PFSK-1 (cell line): ENCODE measurements at regions not wholly inside any gene's neighbourhood (a gene's known extent, or its start where the extent isn't known, plus 50 kb on each side); places are given as distances from the start of the nearest gene placed in this dataset.

ENCODE experiments used
- FOXP2 ChIP-seq: optimal IDR thresholded peaks from 2 replicates; pipeline ENCODE3; 2011; ENCODE audit warnings: borderline replicate concordance, control low read depth, inconsistent platforms; ENCODE audit not compliant: insufficient read depth; ENCODE audit errors: extremely low read length, extremely low read depth
- POLR2AphosphoS5 ChIP-seq: IDR thresholded peaks from 2 replicates; pipeline ENCODE4 v1.6.1; 2012; ENCODE audit warnings: low read depth, mild to moderate bottlenecking, control low read depth, low read length, moderate library complexity
- REST ChIP-seq, 2 experiments: IDR thresholded peaks; 2 replicates each; pipeline versions ENCODE4 v1.6.1 to v1.8.0; 2011 to 2012; ENCODE audit warnings: low read depth in 2 of 2, low read length in 2 of 2, control low read depth in 1 of 2, inconsistent platforms in 1 of 2, mild to moderate bottlenecking in 1 of 2, moderate library complexity in 1 of 2; ENCODE audit not compliant: insufficient read depth in 1 of 2
- SIN3A ChIP-seq: IDR thresholded peaks from 2 replicates; pipeline ENCODE4 v1.6.1; 2012; ENCODE audit warnings: mild to moderate bottlenecking, low read length, moderate library complexity, borderline replicate concordance; ENCODE audit not compliant: insufficient read depth
- TAF1 ChIP-seq: IDR thresholded peaks from 2 replicates; pipeline ENCODE4 v1.6.1; 2012; ENCODE audit warnings: low read length, control low read depth, borderline replicate concordance; ENCODE audit not compliant: insufficient read depth

DNA sequence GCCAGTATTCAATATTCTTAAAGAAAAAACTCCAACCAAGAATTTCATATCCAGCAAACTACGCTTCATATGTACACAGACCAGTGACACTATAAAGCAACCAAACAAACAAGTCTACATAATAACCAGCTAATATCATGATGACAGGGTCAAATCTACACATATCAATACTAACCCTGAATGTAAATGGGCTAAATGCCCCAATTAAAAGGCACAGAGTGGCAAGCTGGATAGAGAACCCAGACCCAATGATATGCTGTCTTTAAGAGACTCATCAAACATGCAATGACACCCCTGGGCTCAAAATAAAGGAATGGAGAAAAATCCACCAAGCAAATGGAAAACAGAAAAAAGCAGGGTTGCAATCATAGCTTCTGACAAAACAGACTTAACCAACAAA is 218.1 kb upstream of the NFE2L3 start:
- TF ChIP-seq REST (IDR thresholded peaks at IDR 0.05; ENCODE audit: insufficient read depth in 1 of 2, low read depth in 2 of 2, low read length in 2 of 2) = no peak
- no peak for TF ChIP-seq FOXP2
- no peak for TF ChIP-seq SIN3A
- TF ChIP-seq POLR2AphosphoS5 = no peak
- TF ChIP-seq TAF1 = no peak

- TF ChIP-seq SIN3A = no peak
- no peak for TF ChIP-seq POLR2AphosphoS5
- TF ChIP-seq TAF1 = no peak
- no peak for TF ChIP-seq FOXP2
Measured at GRCh38 chr7:25940086-25940906, 211.7 kb upstream of the NFE2L3 start.

- TF ChIP-seq FOXP2 = no peak
- TF ChIP-seq TAF1 = no peak
- no peak for TF ChIP-seq POLR2AphosphoS5
- no peak for TF ChIP-seq REST (IDR thresholded peaks at IDR 0.05; ENCODE audit: insufficient read depth in 1 of 2, low read depth in 2 of 2, low read length in 2 of 2)
- TF ChIP-seq SIN3A = no peak
Measured at GRCh38 chr7:25944777-25945515, 207.1 kb upstream of the NFE2L3 start.

DNA sequence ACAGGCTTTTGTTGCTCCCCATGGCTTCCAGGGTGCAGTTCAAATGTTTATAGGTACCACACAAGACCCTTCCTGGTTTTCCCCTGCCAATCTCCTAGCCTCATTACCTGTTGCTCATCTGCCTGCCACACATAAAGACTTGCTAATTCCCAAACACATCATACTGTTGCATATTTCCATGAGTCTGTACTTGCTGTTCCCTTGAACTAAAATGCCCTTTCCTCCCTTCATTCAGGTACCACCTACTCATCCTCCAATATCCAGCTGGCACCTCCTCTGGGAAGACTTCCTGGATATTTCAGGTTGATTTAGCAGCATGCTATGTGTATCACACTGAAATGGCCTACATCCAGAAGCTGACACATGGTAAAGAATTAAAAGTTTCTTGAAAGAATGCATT is 206.4 kb upstream of the NFE2L3 start:
- TF ChIP-seq TAF1 (no peak), REST (IDR thresholded peaks at IDR 0.05; ENCODE audit: insufficient read depth in 1 of 2, low read depth in 2 of 2, low read length in 2 of 2) (no peak), POLR2AphosphoS5 (no peak), FOXP2 (no peak), SIN3A (no peak)

GRCh38 chr7:25946181-25946580 is 205.8 kb upstream of the NFE2L3 start:
- TF ChIP-seq REST (IDR thresholded peaks at IDR 0.05; ENCODE audit: insufficient read depth in 1 of 2, low read depth in 2 of 2, low read length in 2 of 2) (no peak), SIN3A (no peak), POLR2AphosphoS5 (no peak), FOXP2 (no peak), TAF1 (no peak)
